H9 (cell line): ENCODE measurements at regions not wholly inside any gene's neighbourhood (a gene's known extent, or its start where the extent isn't known, plus 50 kb on each side); places are given as distances from the start of the nearest gene placed in this dataset.

ENCODE experiments used
- DNase-seq: peaks from one replicate; pipeline ENCODE4 v3.0.0-alpha.2; 2017
- H2AFZ ChIP-seq: one replicate; pipeline ENCODE4 v1.6.1; 2013; ENCODE audit warnings: mild to moderate bottlenecking, low read length, control low read depth, moderate library complexity
- H2AK5ac ChIP-seq: 2 replicates; pipeline ENCODE4 v1.6.1; 2013; ENCODE audit warnings: low read length, control low read depth, mixed read lengths; ENCODE audit not compliant: insufficient read length
- H2BK120ac ChIP-seq: one replicate; pipeline ENCODE4 v1.6.1; 2013; ENCODE audit warnings: low read depth, mild to moderate bottlenecking, low read length, control low read depth, inconsistent platforms; ENCODE audit not compliant: poor library complexity, severe bottlenecking
- H2BK12ac ChIP-seq: 2 replicates; pipeline ENCODE4 v1.6.1; 2013; ENCODE audit warnings: low read length, control low read depth, mixed read lengths, low read depth; ENCODE audit not compliant: insufficient read length
- H2BK15ac ChIP-seq: 2 replicates; pipeline ENCODE4 v1.6.1; 2013; ENCODE audit warnings: low read depth, low read length, control low read depth
- H2BK20ac ChIP-seq: one replicate; pipeline ENCODE4 v1.6.1; 2013; ENCODE audit warnings: low read depth, mild to moderate bottlenecking, low read length, control low read depth, inconsistent platforms; ENCODE audit not compliant: poor library complexity, severe bottlenecking
- H2BK5ac ChIP-seq: 2 replicates; pipeline ENCODE4 v1.6.1; 2013; ENCODE audit warnings: low read length, control low read depth, mixed read lengths; ENCODE audit not compliant: insufficient read length
- H3K14ac ChIP-seq: 2 replicates; pipeline ENCODE4 v1.6.1; 2013; ENCODE audit warnings: low read length, control low read depth; ENCODE audit not compliant: insufficient read depth
- H3K18ac ChIP-seq: 2 replicates; pipeline ENCODE4 v1.6.1; 2013; ENCODE audit warnings: low read depth, mild to moderate bottlenecking, mixed read lengths, low read length, control low read depth; ENCODE audit not compliant: insufficient read length
- H3K23ac ChIP-seq: 2 replicates; pipeline ENCODE4 v1.6.1; 2013; ENCODE audit warnings: low read length, control low read depth, mixed read lengths, low read depth; ENCODE audit not compliant: insufficient read length
- H3K23me2 ChIP-seq: 2 replicates; pipeline ENCODE4 v1.6.1; 2013; ENCODE audit warnings: low read depth, mild to moderate bottlenecking, mixed read lengths, low read length, control low read depth; ENCODE audit not compliant: insufficient read length, poor library complexity, severe bottlenecking
- H3K27ac ChIP-seq: 2 replicates; pipeline ENCODE4 v1.5.1; 2013; ENCODE audit warnings: low read length, control low read depth, mixed read lengths, low read depth; ENCODE audit not compliant: insufficient read length
- H3K27me3 ChIP-seq: 2 replicates; pipeline ENCODE4 v1.6.1; 2013; ENCODE audit warnings: low read length, control low read depth, inconsistent platforms; ENCODE audit not compliant: insufficient read depth
- H3K4ac ChIP-seq: 2 replicates; pipeline ENCODE4 v1.6.1; 2013; ENCODE audit warnings: low read depth, mild to moderate bottlenecking, control low read depth, inconsistent platforms, low read length, moderate library complexity
- H3K4me1 ChIP-seq: 2 replicates; pipeline ENCODE4 v1.6.1; 2013; ENCODE audit warnings: low read length, control low read depth, inconsistent platforms; ENCODE audit not compliant: insufficient read depth
- H3K4me2 ChIP-seq: 2 replicates; pipeline ENCODE4 v1.6.1; 2013; ENCODE audit warnings: low read length, control low read depth, mixed read lengths; ENCODE audit not compliant: insufficient read length, insufficient read depth
- H3K56ac ChIP-seq: 2 replicates; pipeline ENCODE4 v1.6.1; 2013; ENCODE audit warnings: low read depth, mild to moderate bottlenecking, mixed read lengths, low read length, control low read depth; ENCODE audit not compliant: insufficient read length
- H3K79me1 ChIP-seq: 2 replicates; pipeline ENCODE4 v1.6.1; 2013; ENCODE audit warnings: low read depth, mild to moderate bottlenecking, moderate library complexity, low read length, control low read depth, inconsistent platforms; ENCODE audit not compliant: insufficient read depth, poor library complexity, severe bottlenecking
- H3K79me2 ChIP-seq: 2 replicates; pipeline ENCODE4 v1.6.1; 2013; ENCODE audit warnings: low read length, control low read depth, inconsistent platforms; ENCODE audit not compliant: insufficient read depth
- H3K9ac ChIP-seq: 2 replicates; pipeline ENCODE4 v1.6.1; 2013; ENCODE audit warnings: low read length, control low read depth, mixed read lengths; ENCODE audit not compliant: insufficient read length; ENCODE audit errors: extremely low read depth
- H3K9me3 ChIP-seq: one replicate; pipeline ENCODE4 v1.6.1; 2013; ENCODE audit warnings: low read depth, low read length, inconsistent platforms; ENCODE audit not compliant: control insufficient read depth
- H3T11ph ChIP-seq: one replicate; pipeline ENCODE4 v1.6.1; 2013; ENCODE audit warnings: mild to moderate bottlenecking, low read length, control low read depth, inconsistent platforms
- H4K20me1 ChIP-seq: one replicate; pipeline ENCODE4 v1.6.1; 2013; ENCODE audit not compliant: control insufficient read depth, insufficient read length, insufficient read depth
- H4K5ac ChIP-seq: 2 replicates; pipeline ENCODE4 v1.6.1; 2013; ENCODE audit warnings: low read depth, mild to moderate bottlenecking, mixed read lengths, low read length, control low read depth; ENCODE audit not compliant: insufficient read length
- H4K8ac ChIP-seq: replicated peaks from 2 replicates; pipeline ENCODE4 v1.6.1; 2013; ENCODE audit warnings: low read length, control low read depth, mixed read lengths, low read depth; ENCODE audit not compliant: insufficient read length
- H4K91ac ChIP-seq: 2 replicates; pipeline ENCODE4 v1.6.1; 2013; ENCODE audit warnings: low read depth, mild to moderate bottlenecking, moderate library complexity, mixed read lengths, low read length, control low read depth; ENCODE audit not compliant: insufficient read length
- H3K27ac Mint-ChIP-seq, 3 experiments: 2 replicates in 2 of 3; 3 replicates in 1 of 3; pipeline ENCODE4 v1.8.0; 2020 to 2021; ENCODE audit warnings: mixed read lengths in 3 of 3, mild to moderate bottlenecking in 1 of 3, moderate library complexity in 1 of 3
- H3K27me3 Mint-ChIP-seq: 2 replicates; pipeline ENCODE4 v1.8.0; 2021; ENCODE audit warnings: low read depth, mild to moderate bottlenecking, moderate library complexity, mixed read lengths
- H3K36me3 Mint-ChIP-seq, 3 experiments: 2 replicates in 2 of 3; 3 replicates in 1 of 3; pipeline ENCODE4 v1.8.0; 2020 to 2021; ENCODE audit warnings: low read depth in 3 of 3, mixed read lengths in 3 of 3; ENCODE audit not compliant: insufficient read depth in 1 of 3
- H3K4me1 Mint-ChIP-seq, 2 experiments: 2 replicates each; pipeline ENCODE4 v1.8.0; 2020; ENCODE audit warnings: mixed read lengths in 2 of 2
- H3K4me3 Mint-ChIP-seq, 2 experiments: 2 replicates in 1 of 2; 3 replicates in 1 of 2; pipeline ENCODE4 v1.8.0; 2020 to 2021; ENCODE audit warnings: mild to moderate bottlenecking in 2 of 2, mixed read lengths in 2 of 2, moderate library complexity in 1 of 2
- H3K9me3 Mint-ChIP-seq, 2 experiments: 2 replicates in 1 of 2; 3 replicates in 1 of 2; pipeline ENCODE4 v1.8.0; 2020; ENCODE audit warnings: mild to moderate bottlenecking in 2 of 2, mixed read lengths in 2 of 2, moderate library complexity in 1 of 2
- CTCF ChIP-seq: fragments of 200-600 bp; sonication (generic); conservative IDR thresholded peaks from 3 replicates; pipeline ENCODE4 v1.8.0; 2021; ENCODE audit warnings: antibody characterized with exemption, mild to moderate bottlenecking
- WGBS: extraction: QIAGEN DNeasy Blood & Tissue Kit; methylation state at CpG from one replicate; pipeline ENCODE4 v1.1.7; 2013; ENCODE audit warnings: missing lambda C conversion rate, low lambda C conversion rate, mixed read lengths; ENCODE audit not compliant: insufficient read length; ENCODE audit errors: extremely low coverage; 5-methylcytosine and 5-hydroxymethylcytosine counted together

DNA sequence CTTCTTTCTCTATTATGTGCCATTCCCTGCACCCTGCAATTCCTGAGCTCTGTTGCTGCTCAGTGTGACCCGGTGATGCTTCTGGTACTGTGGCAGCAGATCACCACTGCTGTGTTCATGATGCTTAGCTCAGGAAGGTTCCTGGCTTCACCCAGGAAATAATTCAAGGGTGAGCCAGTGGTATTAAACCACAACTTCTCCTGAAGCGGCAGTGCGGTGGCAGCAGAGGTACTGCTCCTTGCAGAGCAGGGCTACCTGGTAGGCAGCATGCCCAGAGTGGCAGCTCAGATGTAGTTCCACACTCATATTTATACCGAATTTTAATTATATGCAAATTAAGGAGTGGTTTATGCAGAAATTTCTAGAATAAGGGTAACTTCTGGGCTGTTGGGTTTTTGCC lies 213.8 kb upstream of the ZNF608 start:
- TF ChIP-seq CTCF, result no peak
- Mint-ChIP-seq H3K27me3 (no peaks in the 10 kb centered on the region), H3K36me3 (0 out of 7 replicates have a peak, but pooled peaks cover 0 to 8% (median 0%) of the 10 kb centered on the region in 3 experiments), H3K4me1 (peaks cover 24% of the 10 kb centered on the region in 2 experiments), H3K27ac (peak overlapping the region in 1 of 3 experiments; percentile 58; a peak in 1 of 7 replicates), H3K9me3 (peaks cover 0 to 3% of the 10 kb centered on the region in 2 experiments; a peak in 2 of 5 replicates), H3K4me3 (no peak overlapping the region; a peak in 1 of 5 replicates)
- no CpG with 5 or more reads among the region's 4 CpGs for WGBS
- Histone ChIP-seq H3K9me3 (no peaks in the 10 kb centered on the region), H3K4me1 (no peaks in the 10 kb centered on the region; the same call in 1 of the 2 replicates), H3K23ac (no peak overlapping the region), H3K14ac (no peak overlapping the region), H3K4ac (no peak overlapping the region), H3K79me2 (no peaks in the 10 kb centered on the region), H3K27ac (no peak overlapping the region), H2AFZ (no peak overlapping the region), H4K20me1 (no peaks in the 10 kb centered on the region), H2BK20ac (no peak overlapping the region), H2AK5ac (no peak overlapping the region), H4K91ac (no peak overlapping the region), H3K56ac (no peak overlapping the region), H3K27me3 (no peaks in the 10 kb centered on the region), H3K9ac (no peak overlapping the region), H2BK120ac (no peak overlapping the region), H4K8ac (no peak overlapping the region), H3K23me2 (no peaks in the 10 kb centered on the region), H3K79me1 (no peaks in the 10 kb centered on the region), H3K18ac (no peak overlapping the region), H2BK12ac (no peak overlapping the region), H2BK5ac (no peak overlapping the region), H3T11ph (no peak overlapping the region), H4K5ac (no peak overlapping the region), H2BK15ac (no peak overlapping the region), H3K4me2 (no peak overlapping the region)
- DNase-seq, result no peak
